ENCODE measurements at regions not wholly inside any gene's neighbourhood (a gene's known extent, or its start where the extent isn't known, plus 50 kb on each side); places are given as distances from the start of the nearest gene placed in this dataset.

- DNase-seq, result no peak
These were observed 381.2 kb downstream of the BCL11B start for GRCh38 chr14:98890556-98891340.

- no peak for DNase-seq
These were observed 378.3 kb downstream of the BCL11B start for GRCh38 chr14:98893675-98894074.

- DNase-seq, result no peak
These were observed 377.4 kb downstream of the BCL11B start for GRCh38 chr14:98894600-98894999.

- DNase-seq, result no peak
These were observed 375.5 kb downstream of the BCL11B start for GRCh38 chr14:98896449-98896848.

- no peak for DNase-seq
These were observed 374.2 kb downstream of the BCL11B start for GRCh38 chr14:98897605-98898309.

GRCh38 chr14:98899441-98899840 lies 372.6 kb downstream of the BCL11B start:
- no peak for DNase-seq

- no peak for DNase-seq
These were observed 371.8 kb downstream of the BCL11B start for GRCh38 chr14:98900236-98900635.

- peak; percentile 34 for DNase-seq
These were observed 371.2 kb downstream of the BCL11B start for GRCh38 chr14:98900798-98901197.

- DNase-seq, result peak; percentile 19
These were observed 370.3 kb downstream of the BCL11B start for GRCh38 chr14:98901511-98902205.

GRCh38 chr14:98903371-98903770 lies 368.6 kb downstream of the BCL11B start:
- DNase-seq, result peak; percentile 36

GRCh38 chr14:98904677-98905076 lies 367.3 kb downstream of the BCL11B start:
- DNase-seq, result no peak

GRCh38 chr14:98906123-98906995 lies 365.6 kb downstream of the BCL11B start:
- no peak for DNase-seq

GRCh38 chr14:98907271-98907670 lies 364.7 kb downstream of the BCL11B start:
- DNase-seq, result no peak

GRCh38 chr14:98908050-98908449 lies 363.9 kb downstream of the BCL11B start:
- DNase-seq, result peak; percentile 34

GRCh38 chr14:98909251-98909944 lies 362.6 kb downstream of the BCL11B start:
- no peak for DNase-seq

GRCh38 chr14:98910061-98910460 lies 361.9 kb downstream of the BCL11B start:
- no peak for DNase-seq

GRCh38 chr14:98912655-98913054 lies 359.3 kb downstream of the BCL11B start:
- DNase-seq, result no peak

GRCh38 chr14:98913967-98914650 lies 357.9 kb downstream of the BCL11B start:
- DNase-seq, result no peak

GRCh38 chr14:98914942-98915341 lies 357.1 kb downstream of the BCL11B start:
- DNase-seq, result no peak

- no peak for DNase-seq
These were observed 356.4 kb downstream of the BCL11B start for GRCh38 chr14:98915625-98916024.

- DNase-seq, result no peak
These were observed 356.0 kb downstream of the BCL11B start for GRCh38 chr14:98916036-98916435.
